ENCODE measurements at regions not wholly inside any gene's neighbourhood (a gene's known extent, or its start where the extent isn't known, plus 50 kb on each side); places are given as distances from the start of the nearest gene placed in this dataset.

- Histone ChIP-seq H4K20me1 (ENCODE audit: control insufficient read depth, insufficient read depth, low read length, poor library complexity, severe bottlenecking) (no peaks in the 10 kb centered on the region), H3K36me3 (replicated peaks in 1 of 2; ENCODE audit: control extremely low read depth in 1 of 2, control insufficient read depth in 1 of 2, extremely low read depth in 1 of 2, insufficient read depth in 2 of 2, low read length in 1 of 2) (no peaks in the 10 kb centered on the region), H2AFZ (ENCODE audit: insufficient read depth, low read depth, low read length, poor library complexity, severe bottlenecking) (no peak overlapping the region), H3K9ac (ENCODE audit: low read length) (no peak overlapping the region), H3K4me3 (ENCODE audit: control extremely low read depth in 1 of 5, extremely low read depth in 1 of 5, insufficient read depth in 1 of 5, low read depth in 2 of 5, low read length in 4 of 5) (no peak overlapping the region), H3K27ac (ENCODE audit: low read length in 2 of 2) (no peak overlapping the region), H3K4me1 (ENCODE audit: control insufficient read depth in 2 of 2, insufficient read depth in 2 of 2, low read length in 2 of 2) (no peaks in the 10 kb centered on the region), H3K27me3 (replicated peaks in 1 of 4; ENCODE audit: control extremely low read depth in 1 of 4, control insufficient read depth in 3 of 4, insufficient read depth in 4 of 4, low read length in 3 of 4) (no peaks in the 10 kb centered on the region), H3K4me2 (replicated peaks; ENCODE audit: low read depth, low read length, poor library complexity, severe bottlenecking) (no peak overlapping the region), H3K79me2 (ENCODE audit: control insufficient read depth, insufficient read depth, low read length) (no peaks in the 10 kb centered on the region), H3K9me3 (ENCODE audit: control extremely low read depth in 1 of 3, control insufficient read depth in 2 of 3, insufficient read depth in 1 of 3, low read length in 2 of 3) (peaks cover 0 to 4% (median 0%) of the 10 kb centered on the region in 3 donors)
- 78% methylated on average over 6 of the region's 6 CpGs for WGBS (ENCODE audit: insufficient coverage)
- Mint-ChIP-seq H3K27me3 (no peaks in the 10 kb centered on the region), H3K4me3 (no peak overlapping the region), H3K4me1 (no peaks in the 10 kb centered on the region), H3K27ac (no peak overlapping the region), H3K9me3 (ENCODE audit: insufficient read depth) (no peaks in the 10 kb centered on the region)
- ChIA-PET CTCF (no interaction called here), POLR2A (no interaction called here)
- no peak for ATAC-seq (ENCODE audit: low read depth)
- TF ChIP-seq EZH2 (IDR thresholded peaks at IDR 0.05; ENCODE audit: borderline replicate concordance, insufficient read depth, low read depth, low read length, poor library complexity, severe bottlenecking) (no peak), CTCF (IDR thresholded peaks at IDR 0.05) (no peak)
- intact Hi-C loops (cut with micrococcal nuclease), result no loop called here
- no peak for DNase-seq
Measured at GRCh38 chr2:122032264-122032645, 276.8 kb downstream of the TSN start.

GRCh38 chr2:122033778-122034177, 278.3 kb downstream of the TSN start:
- H2AFZ ChIP-seq (ENCODE audit: insufficient read depth, low read depth, low read length, poor library complexity, severe bottlenecking), result no peak overlapping the region

More at GRCh38 chr2:122033778-122034177, 278.3 kb downstream of the TSN start:
- no peaks in the 10 kb centered on the region for H3K9me3 Mint-ChIP-seq (ENCODE audit: insufficient read depth)
- no peak overlapping the region for H3K27ac Mint-ChIP-seq
- no CpG with 5 or more reads among the region's 3 CpGs for WGBS (ENCODE audit: insufficient coverage)
- H3K27me3 Mint-ChIP-seq, result no peaks in the 10 kb centered on the region
- TF ChIP-seq EZH2 (IDR thresholded peaks at IDR 0.05; ENCODE audit: borderline replicate concordance, insufficient read depth, low read depth, low read length, poor library complexity, severe bottlenecking) (no peak), CTCF (IDR thresholded peaks at IDR 0.05) (no peak)
- DNase-seq (no peak), ATAC-seq (ENCODE audit: low read depth) (no peak)
- Histone ChIP-seq H4K20me1 (ENCODE audit: control insufficient read depth, insufficient read depth, low read length, poor library complexity, severe bottlenecking) (no peaks in the 10 kb centered on the region), H3K27ac (ENCODE audit: low read length in 2 of 2) (no peak overlapping the region), H3K9ac (ENCODE audit: low read length) (no peak overlapping the region), H3K4me1 (ENCODE audit: control insufficient read depth in 2 of 2, insufficient read depth in 2 of 2, low read length in 2 of 2) (no peaks in the 10 kb centered on the region), H3K79me2 (ENCODE audit: control insufficient read depth, insufficient read depth, low read length) (no peaks in the 10 kb centered on the region), H3K9me3 (ENCODE audit: control extremely low read depth in 1 of 3, control insufficient read depth in 2 of 3, insufficient read depth in 1 of 3, low read length in 2 of 3) (peaks cover 0 to 4% (median 0%) of the 10 kb centered on the region in 3 donors), H3K4me2 (replicated peaks; ENCODE audit: low read depth, low read length, poor library complexity, severe bottlenecking) (no peak overlapping the region), H3K4me3 (ENCODE audit: control extremely low read depth in 1 of 5, extremely low read depth in 1 of 5, insufficient read depth in 1 of 5, low read depth in 2 of 5, low read length in 4 of 5) (no peak overlapping the region), H3K36me3 (replicated peaks in 1 of 2; ENCODE audit: control extremely low read depth in 1 of 2, control insufficient read depth in 1 of 2, extremely low read depth in 1 of 2, insufficient read depth in 2 of 2, low read length in 1 of 2) (no peaks in the 10 kb centered on the region), H3K27me3 (replicated peaks in 1 of 4; ENCODE audit: control extremely low read depth in 1 of 4, control insufficient read depth in 3 of 4, insufficient read depth in 4 of 4, low read length in 3 of 4) (no peaks in the 10 kb centered on the region)
- H3K4me3 Mint-ChIP-seq, result no peak overlapping the region
- POLR2A ChIA-PET, result no interaction called here
- CTCF ChIA-PET, result no interaction called here
- intact Hi-C loops (cut with micrococcal nuclease), result no loop called here
- H3K4me1 Mint-ChIP-seq, result no peaks in the 10 kb centered on the region
